ENCODE measurements at regions not wholly inside any gene's neighbourhood (a gene's known extent, or its start where the extent isn't known, plus 50 kb on each side); places are given as distances from the start of the nearest gene placed in this dataset.

DNA sequence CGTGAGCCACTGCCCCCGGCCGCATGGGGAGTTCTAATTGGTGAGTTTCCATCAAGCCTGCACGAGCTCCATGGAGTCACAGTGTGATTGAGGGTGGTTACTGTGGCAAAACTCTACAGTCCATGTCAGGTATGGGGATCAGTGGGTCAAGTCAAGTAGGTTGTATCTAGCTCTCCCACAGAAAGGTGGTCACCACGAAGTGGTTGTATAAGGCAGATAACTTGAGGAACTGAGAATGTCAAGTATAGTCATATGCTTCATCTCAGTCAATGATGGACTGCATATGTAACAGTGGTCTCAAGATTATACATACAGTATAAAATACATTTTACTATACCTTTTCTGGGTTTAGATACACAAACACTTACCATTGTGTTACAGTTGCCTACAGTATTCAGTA is 348.6 kb upstream of the ZP4 start:
- CTCF ChIA-PET (ENCODE audit: low intra/inter-chr PET ratio, low total read pairs) = no interaction called here
- no peaks in the 10 kb centered on the region for H4K20me1 ChIP-seq (ENCODE audit: insufficient read depth, low read length)
- intact Hi-C loops (cut with micrococcal nuclease; ENCODE audit: unreplicated experiment) = no loop called here
- H3K4me1 ChIP-seq (ENCODE audit: insufficient read depth, low read length) = no peaks in the 10 kb centered on the region
- WGBS (ENCODE audit: low lambda C conversion rate) = 55% methylated on average over 3 of the region's 5 CpGs
- DNase-seq (ENCODE audit: low spot score) = no peak
- no peak overlapping the region for H3K9ac ChIP-seq (ENCODE audit: insufficient read depth, low read depth, low read length)
- H3K9me3 ChIP-seq (ENCODE audit: low read length) = peaks cover 82% of the 10 kb centered on the region
- no peaks in the 10 kb centered on the region for H3K27me3 ChIP-seq (ENCODE audit: control insufficient read depth in 1 of 2, insufficient read depth in 2 of 2, low read length in 2 of 2)
- H3K36me3 ChIP-seq (replicated peaks in 1 of 2; ENCODE audit: control insufficient read depth in 1 of 2, insufficient read depth in 2 of 2, low read length in 2 of 2) = no peaks in the 10 kb centered on the region
- H3K4me2 ChIP-seq (ENCODE audit: low read depth, low read length) = no peak overlapping the region
- no peak overlapping the region for H3K27ac ChIP-seq (ENCODE audit: extremely low read length, insufficient read depth, low read length)
- no peak for ATAC-seq
- in situ Hi-C loops (cut with HindIII; ENCODE audit: extremely low pct_ligation_motif_present, low pct_unique_long_range_greater_than_20kb) = no loop called here
- no TSS peak for BruUV-seq (replicated peaks)
- no peak for FAIRE-seq
- H3K4me3 ChIP-seq (replicated peaks in 1 of 3; ENCODE audit: insufficient read depth in 1 of 3, low read depth in 2 of 3, low read length in 3 of 3) = no peak overlapping the region
- POLR2A ChIA-PET = no interaction called here
- H3K79me2 ChIP-seq (ENCODE audit: insufficient read depth, low read length) = no peaks in the 10 kb centered on the region
- H2AFZ ChIP-seq (ENCODE audit: low read length) = no peak overlapping the region
- TF ChIP-seq NR3C1 (CRISPR knock-in tag; IDR thresholded peaks at IDR 0.05) (no peak), ZNF350 (CRISPR knock-in tag; IDR thresholded peaks at IDR 0.05; ENCODE audit: borderline replicate concordance, low read depth) (no peak), KDM4B (CRISPR knock-in tag; IDR thresholded peaks at IDR 0.05) (no peak), ZNF724P (CRISPR knock-in tag; IDR thresholded peaks at IDR 0.05; ENCODE audit: borderline replicate concordance) (no peak), ZNF577 (CRISPR knock-in tag; IDR thresholded peaks at IDR 0.05; ENCODE audit: borderline replicate concordance, low read depth) (no peak), RFXAP (CRISPR knock-in tag; IDR thresholded peaks at IDR 0.05; ENCODE audit: borderline replicate concordance) (no peak), HOXA3 (CRISPR knock-in tag; IDR thresholded peaks at IDR 0.05) (no peak), MAFK (conservative IDR thresholded peaks at IDR 0.05 in 1 of 2, IDR thresholded peaks at IDR 0.05 in 1 of 2; ENCODE audit: low read length in 2 of 2) (no peak), KDM6A (CRISPR knock-in tag; IDR thresholded peaks at IDR 0.05; ENCODE audit: low read depth) (no peak), RNF2 (conservative IDR thresholded peaks at IDR 0.05; ENCODE audit: low read depth) (no peak), POLR2AphosphoS5 (IDR thresholded peaks at IDR 0.05; ENCODE audit: low read depth, low read length) (no peak), ZBTB20 (CRISPR knock-in tag; IDR thresholded peaks at IDR 0.05; ENCODE audit: borderline replicate concordance, low read depth) (no peak), PLRG1 (conservative IDR thresholded peaks at IDR 0.05) (no peak)
- TF ChIP-seq, protein P1, sequence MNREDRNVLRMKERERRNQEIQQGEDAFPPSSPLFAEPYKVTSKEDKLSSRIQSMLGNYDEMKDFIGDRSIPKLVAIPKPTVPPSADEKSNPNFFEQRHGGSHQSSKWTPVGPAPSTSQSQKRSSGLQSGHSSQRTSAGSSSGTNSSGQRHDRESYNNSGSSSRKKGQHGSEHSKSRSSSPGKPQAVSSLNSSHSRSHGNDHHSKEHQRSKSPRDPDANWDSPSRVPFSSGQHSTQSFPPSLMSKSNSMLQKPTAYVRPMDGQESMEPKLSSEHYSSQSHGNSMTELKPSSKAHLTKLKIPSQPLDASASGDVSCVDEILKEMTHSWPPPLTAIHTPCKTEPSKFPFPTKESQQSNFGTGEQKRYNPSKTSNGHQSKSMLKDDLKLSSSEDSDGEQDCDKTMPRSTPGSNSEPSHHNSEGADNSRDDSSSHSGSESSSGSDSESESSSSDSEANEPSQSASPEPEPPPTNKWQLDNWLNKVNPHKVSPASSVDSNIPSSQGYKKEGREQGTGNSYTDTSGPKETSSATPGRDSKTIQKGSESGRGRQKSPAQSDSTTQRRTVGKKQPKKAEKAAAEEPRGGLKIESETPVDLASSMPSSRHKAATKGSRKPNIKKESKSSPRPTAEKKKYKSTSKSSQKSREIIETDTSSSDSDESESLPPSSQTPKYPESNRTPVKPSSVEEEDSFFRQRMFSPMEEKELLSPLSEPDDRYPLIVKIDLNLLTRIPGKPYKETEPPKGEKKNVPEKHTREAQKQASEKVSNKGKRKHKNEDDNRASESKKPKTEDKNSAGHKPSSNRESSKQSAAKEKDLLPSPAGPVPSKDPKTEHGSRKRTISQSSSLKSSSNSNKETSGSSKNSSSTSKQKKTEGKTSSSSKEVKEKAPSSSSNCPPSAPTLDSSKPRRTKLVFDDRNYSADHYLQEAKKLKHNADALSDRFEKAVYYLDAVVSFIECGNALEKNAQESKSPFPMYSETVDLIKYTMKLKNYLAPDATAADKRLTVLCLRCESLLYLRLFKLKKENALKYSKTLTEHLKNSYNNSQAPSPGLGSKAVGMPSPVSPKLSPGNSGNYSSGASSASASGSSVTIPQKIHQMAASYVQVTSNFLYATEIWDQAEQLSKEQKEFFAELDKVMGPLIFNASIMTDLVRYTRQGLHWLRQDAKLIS (CRISPR knock-in tag; IDR thresholded peaks at IDR 0.05) = no peak
- TF ChIP-seq, protein P2, sequence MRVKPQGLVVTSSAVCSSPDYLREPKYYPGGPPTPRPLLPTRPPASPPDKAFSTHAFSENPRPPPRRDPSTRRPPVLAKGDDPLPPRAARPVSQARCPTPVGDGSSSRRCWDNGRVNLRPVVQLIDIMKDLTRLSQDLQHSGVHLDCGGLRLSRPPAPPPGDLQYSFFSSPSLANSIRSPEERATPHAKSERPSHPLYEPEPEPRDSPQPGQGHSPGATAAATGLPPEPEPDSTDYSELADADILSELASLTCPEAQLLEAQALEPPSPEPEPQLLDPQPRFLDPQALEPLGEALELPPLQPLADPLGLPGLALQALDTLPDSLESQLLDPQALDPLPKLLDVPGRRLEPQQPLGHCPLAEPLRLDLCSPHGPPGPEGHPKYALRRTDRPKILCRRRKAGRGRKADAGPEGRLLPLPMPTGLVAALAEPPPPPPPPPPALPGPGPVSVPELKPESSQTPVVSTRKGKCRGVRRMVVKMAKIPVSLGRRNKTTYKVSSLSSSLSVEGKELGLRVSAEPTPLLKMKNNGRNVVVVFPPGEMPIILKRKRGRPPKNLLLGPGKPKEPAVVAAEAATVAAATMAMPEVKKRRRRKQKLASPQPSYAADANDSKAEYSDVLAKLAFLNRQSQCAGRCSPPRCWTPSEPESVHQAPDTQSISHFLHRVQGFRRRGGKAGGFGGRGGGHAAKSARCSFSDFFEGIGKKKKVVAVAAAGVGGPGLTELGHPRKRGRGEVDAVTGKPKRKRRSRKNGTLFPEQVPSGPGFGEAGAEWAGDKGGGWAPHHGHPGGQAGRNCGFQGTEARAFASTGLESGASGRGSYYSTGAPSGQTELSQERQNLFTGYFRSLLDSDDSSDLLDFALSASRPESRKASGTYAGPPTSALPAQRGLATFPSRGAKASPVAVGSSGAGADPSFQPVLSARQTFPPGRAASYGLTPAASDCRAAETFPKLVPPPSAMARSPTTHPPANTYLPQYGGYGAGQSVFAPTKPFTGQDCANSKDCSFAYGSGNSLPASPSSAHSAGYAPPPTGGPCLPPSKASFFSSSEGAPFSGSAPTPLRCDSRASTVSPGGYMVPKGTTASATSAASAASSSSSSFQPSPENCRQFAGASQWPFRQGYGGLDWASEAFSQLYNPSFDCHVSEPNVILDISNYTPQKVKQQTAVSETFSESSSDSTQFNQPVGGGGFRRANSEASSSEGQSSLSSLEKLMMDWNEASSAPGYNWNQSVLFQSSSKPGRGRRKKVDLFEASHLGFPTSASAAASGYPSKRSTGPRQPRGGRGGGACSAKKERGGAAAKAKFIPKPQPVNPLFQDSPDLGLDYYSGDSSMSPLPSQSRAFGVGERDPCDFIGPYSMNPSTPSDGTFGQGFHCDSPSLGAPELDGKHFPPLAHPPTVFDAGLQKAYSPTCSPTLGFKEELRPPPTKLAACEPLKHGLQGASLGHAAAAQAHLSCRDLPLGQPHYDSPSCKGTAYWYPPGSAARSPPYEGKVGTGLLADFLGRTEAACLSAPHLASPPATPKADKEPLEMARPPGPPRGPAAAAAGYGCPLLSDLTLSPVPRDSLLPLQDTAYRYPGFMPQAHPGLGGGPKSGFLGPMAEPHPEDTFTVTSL (CRISPR knock-in tag; IDR thresholded peaks at IDR 0.05; ENCODE audit: borderline replicate concordance) = no peak
- TF ChIP-seq, protein P3, sequence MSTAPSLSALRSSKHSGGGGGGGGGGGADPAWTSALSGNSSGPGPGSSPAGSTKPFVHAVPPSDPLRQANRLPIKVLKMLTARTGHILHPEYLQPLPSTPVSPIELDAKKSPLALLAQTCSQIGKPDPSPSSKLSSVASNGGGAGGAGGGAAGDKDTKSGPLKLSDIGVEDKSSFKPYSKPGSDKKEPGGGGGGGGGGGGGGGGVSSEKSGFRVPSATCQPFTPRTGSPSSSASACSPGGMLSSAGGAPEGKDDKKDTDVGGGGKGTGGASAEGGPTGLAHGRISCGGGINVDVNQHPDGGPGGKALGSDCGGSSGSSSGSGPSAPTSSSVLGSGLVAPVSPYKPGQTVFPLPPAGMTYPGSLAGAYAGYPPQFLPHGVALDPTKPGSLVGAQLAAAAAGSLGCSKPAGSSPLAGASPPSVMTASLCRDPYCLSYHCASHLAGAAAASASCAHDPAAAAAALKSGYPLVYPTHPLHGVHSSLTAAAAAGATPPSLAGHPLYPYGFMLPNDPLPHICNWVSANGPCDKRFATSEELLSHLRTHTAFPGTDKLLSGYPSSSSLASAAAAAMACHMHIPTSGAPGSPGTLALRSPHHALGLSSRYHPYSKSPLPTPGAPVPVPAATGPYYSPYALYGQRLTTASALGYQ (CRISPR knock-in tag; IDR thresholded peaks at IDR 0.05) = no peak
